Loucy (cell line): ENCODE measurements at regions not wholly inside any gene's neighbourhood (a gene's known extent, or its start where the extent isn't known, plus 50 kb on each side); places are given as distances from the start of the nearest gene placed in this dataset.

Experiments
- EZH2phosphoT487 ChIP-seq: fragments of 200-600 bp; IDR thresholded peaks from 2 replicates; pipeline ENCODE4 v1.6.1; 2018; ENCODE audit warnings: antibody characterized with exemption, mild to moderate bottlenecking, moderate library complexity, borderline replicate concordance
- TF ChIP-seq, protein P1 (sequence below): fragments of 200-600 bp; sonication (generic); conservative IDR thresholded peaks from 2 replicates; pipeline ENCODE4 v1.5.1; 2014; ENCODE audit warnings: mild to moderate bottlenecking, antibody characterized with exemption, low read length

DNA sequence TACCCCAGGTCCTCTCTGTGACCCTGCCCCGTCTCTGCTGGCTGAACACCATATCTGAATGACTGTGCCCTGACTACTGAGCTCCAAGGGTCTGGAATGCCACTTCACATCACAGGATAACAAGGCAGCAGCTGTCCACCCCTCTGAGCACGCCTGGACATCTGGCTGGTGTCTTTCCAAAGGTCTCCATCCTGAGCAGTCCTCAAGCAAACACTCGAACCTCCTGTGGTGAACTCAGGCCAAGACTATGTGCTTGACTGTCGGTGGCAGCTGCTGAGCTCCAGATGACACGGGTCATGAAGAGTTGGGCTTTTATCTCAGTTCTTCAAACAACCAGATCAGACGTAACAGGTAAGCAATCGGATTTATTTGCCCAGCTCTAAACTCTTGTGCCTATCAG is 117.2 kb upstream of the BCL2L14 start:
- TF ChIP-seq, protein P1, sequence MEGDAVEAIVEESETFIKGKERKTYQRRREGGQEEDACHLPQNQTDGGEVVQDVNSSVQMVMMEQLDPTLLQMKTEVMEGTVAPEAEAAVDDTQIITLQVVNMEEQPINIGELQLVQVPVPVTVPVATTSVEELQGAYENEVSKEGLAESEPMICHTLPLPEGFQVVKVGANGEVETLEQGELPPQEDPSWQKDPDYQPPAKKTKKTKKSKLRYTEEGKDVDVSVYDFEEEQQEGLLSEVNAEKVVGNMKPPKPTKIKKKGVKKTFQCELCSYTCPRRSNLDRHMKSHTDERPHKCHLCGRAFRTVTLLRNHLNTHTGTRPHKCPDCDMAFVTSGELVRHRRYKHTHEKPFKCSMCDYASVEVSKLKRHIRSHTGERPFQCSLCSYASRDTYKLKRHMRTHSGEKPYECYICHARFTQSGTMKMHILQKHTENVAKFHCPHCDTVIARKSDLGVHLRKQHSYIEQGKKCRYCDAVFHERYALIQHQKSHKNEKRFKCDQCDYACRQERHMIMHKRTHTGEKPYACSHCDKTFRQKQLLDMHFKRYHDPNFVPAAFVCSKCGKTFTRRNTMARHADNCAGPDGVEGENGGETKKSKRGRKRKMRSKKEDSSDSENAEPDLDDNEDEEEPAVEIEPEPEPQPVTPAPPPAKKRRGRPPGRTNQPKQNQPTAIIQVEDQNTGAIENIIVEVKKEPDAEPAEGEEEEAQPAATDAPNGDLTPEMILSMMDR = no peak
- TF ChIP-seq EZH2phosphoT487 = no peak
